Activated naive CD8-positive, alpha-beta T cell treated with anti-CD3 and anti-CD28 coated beads, Interleukin-2, amount 50 U/mL, for 16 hours (primary cell): ENCODE measurements at regions not wholly inside any gene's neighbourhood (a gene's known extent, or its start where the extent isn't known, plus 50 kb on each side); places are given as distances from the start of the nearest gene placed in this dataset.

ENCODE experiments used
- DNase-seq: peaks from one replicate; pipeline ENCODE4 v3.0.0-alpha.2; 2020; ENCODE audit warnings: low read depth, low spot score

DNA sequence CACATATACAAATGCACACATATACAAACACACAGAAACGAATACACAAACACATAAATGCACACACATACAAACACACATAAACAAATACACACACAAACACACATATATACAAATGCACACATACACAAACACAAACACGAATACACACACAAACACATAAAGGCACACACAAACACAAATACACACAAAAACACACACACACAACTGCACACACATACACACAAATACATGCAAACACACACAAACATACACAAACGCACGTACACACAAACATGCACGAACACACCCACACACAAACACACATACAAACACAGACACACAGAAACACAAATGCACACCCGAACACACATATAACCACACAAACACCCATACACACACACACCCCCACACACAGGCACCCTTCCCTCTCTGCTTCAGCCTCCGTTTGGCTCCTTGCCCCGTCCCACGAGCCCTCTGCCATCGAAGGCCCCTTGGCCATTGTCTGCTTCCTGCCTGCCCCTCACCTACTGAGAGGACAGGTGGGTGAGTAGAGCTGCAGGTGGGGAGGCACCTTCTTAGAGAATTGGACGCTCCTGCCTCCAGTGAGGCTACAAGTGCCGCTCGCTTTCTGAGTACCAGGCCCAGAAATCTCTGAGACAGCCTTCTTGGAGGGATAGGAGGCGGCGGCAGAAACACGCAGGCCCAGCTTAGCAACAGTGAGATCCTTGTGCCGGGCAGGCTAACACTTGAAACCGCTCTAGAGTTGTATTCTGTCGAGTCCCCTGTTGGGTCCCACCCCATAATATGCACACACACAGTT, 331.2 kb downstream of the FOXL1 start:
- DNase-seq: no peak

DNA sequence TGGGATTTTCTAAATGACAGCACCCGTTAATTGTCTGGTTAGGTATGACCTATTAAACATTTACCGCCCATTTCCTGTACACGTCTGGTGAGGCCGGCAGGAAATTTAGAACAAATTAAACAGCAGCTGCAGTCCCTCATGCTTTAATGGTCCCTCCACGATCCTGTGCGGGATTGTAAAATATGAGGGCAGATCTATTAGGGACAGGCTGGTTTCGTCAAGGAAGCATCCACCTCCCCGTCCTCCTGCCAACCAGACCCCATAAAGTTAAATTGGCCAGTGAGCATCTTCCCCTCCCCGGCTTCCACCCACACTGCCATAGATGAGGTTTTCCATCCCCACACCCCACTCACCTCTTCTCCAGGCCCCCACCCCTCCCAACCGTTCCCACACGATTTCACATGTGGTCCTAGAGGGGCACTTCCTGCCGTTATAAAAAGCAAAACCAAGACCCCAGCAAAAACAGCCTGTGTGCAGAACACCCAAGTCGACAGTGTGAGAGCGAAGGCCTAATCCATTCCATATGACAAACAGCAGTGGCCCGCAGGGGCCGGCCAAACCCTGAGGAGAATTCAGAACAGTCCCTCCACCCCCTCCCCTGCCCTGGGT, 331.9 kb downstream of the FOXL1 start:
- no peak for DNase-seq

DNA sequence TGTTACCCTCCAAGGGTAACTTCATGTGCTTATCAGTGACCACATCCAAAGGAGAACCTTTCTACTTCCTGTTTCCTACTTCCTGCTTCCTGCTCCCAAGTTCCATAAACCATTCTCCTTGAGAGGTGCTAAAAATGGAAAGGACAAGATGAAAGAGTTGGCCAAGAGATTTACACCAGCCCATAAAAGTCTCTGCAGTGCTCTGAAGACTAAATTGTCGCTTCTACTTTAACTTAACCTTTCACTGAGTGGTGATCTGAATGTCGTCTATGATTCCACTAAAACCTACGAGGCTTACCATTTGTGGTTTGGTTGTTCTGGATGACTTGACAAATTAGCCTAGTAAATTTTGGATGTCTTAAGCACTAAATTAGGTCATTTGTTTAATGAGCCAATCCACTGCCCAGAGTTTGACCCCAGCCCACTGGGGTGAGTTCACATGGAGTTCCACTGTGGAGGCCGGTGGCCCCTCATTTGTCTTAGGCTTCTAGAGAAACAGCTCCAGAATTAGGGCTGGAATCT, 333.1 kb downstream of the FOXL1 start:
- DNase-seq: no peak

DNA sequence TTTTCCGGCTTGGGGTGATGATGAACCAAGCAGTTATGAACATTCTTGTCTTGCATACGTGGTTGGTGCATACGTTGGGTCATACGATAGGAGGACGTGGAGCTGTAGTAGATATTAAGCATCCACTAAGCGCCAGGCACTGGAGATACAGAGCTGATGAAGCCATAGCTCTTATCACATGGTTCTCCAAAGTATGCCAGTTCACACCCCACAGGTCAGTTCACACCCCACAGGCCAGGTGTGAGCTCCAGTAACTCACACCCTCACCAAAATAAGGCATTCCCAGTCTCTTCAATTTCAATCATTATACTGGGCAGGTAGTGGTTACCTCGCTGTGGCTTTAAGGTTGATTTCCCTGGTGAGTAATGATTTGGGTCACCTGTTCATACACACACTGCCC, 335.5 kb downstream of the FOXL1 start:
- DNase-seq: no peak

DNA sequence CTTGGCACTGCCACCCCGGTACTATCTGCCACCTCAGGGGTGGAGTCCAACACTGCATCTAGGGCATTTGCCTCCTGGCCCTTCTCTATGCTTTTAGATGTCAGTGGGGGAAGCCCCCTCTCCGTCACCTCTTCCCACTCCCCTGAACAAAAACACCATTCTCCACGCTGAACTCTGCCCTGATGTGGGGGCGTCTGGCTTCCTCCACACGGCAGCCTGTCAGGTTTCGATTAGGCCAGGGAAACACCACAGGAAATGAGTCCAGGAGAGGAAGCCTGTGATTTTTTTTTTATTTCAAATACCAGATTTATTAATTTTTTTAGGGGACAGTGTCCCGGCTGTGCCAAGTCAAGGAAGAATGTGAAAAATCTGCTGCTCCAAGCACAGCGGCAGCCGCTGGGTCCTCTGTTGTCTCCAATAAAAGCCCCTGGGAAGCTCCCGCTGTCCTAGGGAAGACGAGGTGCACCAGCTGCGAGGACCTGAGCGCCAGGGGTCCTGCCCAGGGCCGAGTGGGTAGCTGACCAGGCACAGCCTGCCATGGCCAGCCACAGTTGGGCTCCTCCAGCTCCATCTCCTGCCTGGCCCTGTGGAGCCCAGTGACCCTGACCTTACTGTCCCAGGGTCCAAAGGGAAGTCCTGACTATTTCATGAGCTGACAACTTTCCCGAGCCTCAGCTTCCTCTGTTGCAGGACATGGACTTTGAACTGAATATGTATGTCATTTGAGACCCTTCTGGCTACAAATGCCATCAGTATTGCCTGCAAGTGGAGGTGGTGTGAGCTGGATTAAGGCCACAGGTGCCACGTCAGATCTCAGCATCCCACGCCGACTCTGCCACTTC, 336.7 kb downstream of the FOXL1 start:
- no peak for DNase-seq

DNA sequence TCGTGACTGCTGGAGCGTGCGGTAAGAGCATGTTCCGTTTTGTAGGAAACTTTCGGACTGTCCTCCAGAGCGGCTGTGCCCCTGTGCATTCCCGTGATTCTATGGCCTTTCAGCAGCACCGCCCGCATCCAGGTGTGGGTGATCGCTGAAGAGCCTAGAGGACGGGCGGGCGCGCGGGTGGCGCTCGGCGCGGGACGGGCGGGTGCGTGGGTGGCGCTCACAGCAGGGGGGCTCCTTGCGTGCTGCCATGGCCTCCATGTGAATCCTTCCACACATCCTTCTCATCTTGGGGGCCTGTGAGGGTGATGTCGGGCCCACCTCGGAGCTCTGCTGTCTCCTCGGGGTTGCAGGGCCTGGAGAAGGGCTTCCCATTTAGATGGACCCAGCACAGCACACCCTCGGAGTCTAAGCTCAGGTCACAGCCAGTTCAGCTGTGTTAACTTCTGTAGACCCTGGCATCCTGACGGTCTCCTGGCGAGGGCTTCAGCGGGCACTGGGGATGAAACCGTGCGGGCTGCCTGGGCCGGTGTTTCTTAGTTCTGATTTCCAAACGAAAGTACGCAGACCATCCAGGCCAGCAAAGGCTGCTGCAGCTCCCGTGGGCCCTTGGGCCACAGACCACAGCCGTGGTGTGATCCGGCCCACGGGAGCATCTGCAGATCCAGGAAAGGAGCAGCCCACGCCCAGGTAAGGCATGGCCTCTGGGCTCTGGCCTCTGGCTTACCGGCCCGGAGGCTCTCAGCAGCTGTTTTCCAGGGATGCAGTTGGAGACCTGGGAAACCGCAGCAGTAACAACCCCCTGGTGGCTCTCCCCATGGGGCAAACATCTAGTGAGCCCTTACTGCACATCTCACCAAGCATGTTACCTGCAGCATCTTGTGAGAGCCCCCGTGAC, 339.4 kb downstream of the FOXL1 start:
- no peak for DNase-seq

DNA sequence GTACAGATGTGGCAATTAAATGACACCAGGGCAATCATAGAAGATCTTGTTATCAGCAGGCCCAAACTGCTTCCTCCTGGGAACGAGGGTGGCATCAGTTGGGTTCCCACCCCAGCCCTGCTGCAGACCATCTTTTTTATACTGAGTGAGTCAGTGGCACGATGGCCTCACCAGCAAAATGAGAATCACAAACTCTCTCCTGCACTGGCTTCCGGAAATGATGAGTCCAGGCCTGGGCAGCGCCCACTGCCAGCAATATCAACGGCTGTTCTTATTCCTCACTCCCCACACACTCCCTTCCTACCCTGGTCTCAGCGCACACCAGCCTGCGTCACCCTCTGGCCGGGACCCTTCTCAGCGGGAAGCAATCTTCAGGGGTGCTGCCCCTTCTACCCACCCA, 340.3 kb downstream of the FOXL1 start:
- no peak for DNase-seq

DNA sequence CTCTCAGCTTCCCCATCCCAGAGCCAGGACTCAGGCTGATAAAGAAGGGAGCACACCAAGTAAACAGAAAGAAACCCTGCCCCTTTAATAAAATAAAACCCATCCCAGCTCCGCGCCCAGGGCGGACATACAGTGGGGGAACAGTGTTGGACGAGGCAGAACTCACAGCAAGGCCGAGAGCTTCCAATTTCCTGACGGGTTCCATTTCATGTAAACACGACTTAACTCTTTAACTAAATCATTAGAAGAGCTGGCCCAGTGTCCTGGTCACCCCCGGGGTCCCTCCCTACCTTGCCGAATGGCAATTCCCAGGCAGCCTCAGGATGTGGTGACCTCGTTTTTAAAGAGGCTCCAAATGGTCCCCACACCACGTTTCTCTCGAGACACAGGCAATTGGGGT, 340.7 kb downstream of the FOXL1 start:
- no peak for DNase-seq

DNA sequence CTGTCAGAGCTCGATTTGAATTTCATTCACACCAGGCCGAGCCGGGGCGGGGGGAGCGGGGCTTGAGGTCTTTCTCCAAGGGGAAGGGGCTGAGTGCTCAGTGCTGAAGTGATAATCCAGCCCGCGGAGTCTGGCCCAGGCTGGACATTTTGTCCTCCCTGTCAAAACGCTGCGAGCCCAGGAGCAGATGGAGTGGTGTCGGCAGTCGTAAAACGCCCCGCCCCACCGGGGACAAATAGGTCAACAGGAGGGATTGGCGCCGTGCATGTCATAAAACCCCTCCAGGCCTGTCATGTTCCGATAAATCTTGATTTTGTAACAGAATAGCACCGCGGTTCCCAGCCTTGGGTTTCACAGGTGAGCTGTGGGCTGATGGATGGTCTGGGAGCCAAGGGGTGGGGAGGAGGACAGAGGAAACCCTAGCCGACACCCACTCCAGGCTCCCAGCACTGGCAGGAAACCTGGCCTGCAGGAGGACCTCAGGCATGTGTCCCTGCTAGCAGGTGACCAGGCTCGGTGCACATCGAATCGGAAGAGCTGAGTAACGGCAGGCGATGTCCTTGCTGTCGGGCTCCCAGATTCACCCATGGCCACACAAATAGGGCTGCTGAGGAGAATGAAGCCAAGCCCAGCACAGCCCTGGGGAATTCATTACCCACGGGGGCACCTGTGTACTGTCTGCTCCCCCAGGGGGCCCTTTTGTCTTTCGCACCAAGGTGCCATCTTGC, 341.4 kb downstream of the FOXL1 start:
- DNase-seq: no peak

DNA sequence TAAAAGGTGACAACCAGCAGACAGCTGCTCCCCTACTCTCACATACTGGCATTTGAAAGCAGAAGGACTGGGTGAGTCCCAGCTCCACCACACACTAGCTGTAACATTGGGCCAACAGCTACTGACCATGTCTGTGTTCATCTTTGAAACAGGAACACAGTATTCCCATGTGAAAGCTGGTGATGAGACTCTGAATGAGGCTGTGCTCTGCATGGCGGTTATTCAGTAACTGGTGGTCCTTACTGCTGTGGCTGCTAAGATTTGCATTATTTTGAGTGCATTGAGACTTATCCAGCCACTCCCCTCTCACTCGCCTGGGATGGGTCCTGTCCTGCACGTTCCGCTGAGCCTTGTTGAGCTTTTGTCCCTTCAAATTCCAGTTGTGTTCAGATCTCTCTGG, 342.9 kb downstream of the FOXL1 start:
- DNase-seq: no peak

DNA sequence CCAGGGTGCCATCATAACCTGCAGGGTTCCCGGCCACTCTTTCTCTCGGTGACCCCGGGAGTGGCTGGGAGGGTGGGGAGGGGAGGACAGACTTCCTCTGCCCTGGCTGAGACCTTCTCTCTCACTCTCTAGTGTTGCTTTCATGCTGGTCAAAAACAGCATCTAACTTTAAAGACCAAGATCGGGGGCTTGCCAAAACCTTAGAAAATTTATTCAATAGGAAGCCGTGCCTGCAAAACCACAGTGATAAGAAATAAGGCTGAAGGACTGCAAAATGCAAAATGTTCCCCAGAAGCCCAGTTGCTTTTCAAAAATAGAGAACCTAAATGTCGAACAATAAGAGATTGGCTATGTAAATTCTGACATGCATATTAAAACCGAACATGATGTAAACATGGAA, 344.0 kb downstream of the FOXL1 start:
- DNase-seq: no peak

DNA sequence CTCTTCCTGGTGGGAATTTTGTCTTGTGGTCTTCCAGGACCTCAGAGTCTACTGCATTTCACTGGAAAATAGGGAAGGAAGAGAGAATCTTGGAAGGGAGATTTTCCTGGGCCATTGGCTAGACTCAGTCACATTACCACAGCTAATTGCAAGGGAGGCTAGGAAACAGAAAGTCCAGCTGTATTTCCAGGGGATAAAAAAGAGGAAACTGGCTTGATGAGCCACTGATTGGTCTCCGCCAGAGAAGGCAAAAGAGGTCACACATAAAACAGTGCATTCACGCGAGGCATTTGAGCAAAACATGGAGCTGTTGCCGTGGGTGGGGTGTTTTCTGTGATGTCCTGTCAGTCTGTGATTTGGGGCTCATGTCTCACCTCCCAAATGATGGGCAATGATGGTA, 345.3 kb downstream of the FOXL1 start:
- DNase-seq: no peak

DNA sequence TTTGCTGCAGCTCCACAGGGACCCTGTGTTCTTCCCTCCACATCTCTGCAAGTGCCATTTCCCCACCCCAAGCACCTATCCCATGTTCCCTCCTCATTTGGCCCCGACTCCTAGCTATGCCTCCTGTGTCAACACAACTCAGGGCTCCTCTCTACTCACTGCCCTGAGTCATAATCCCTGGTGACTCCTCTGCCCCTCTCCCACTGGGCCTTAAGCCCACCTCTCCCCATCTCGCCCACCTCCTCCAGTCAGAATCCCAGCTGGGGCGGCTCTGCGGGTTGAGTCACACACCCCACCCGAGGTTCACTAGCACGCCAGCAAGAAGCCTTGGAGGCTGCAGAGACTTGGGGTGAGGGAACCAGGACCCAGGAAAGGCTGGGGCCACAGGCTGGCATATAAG, 346.2 kb downstream of the FOXL1 start:
- no peak for DNase-seq

DNA sequence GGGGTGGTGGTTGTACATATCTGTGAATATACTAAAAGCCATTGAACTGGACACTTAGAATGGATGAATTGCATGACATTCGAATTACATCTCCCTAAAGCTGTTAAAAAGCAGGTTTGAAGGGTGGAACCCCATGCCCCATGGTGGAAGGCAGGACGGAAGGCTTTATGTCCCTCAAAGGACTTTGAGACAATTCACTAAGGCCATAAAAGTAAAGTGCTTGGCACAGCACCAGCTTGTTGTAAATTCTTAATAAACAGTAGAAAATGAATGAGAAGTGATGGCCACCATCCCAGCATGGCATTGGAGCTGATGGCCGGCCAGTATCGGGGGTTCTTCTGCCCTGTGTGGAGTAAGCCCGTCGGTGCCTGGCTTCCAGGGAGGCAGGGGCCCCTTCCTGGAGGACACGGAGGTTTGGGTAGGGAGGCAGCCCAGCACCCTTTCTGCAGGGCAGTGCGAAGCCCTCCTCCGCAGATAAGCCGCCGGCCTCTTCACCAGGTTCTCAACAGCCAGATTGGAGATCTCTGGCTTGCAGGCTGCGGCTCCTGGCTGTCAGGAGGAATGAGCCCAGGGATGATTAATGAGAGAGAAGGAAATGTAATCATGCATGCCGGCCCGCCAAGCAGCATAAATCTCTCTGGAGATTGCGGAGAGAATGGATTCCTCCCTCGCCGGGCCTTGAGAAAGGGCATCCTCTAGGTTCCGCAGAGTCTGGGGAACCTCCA, 346.9 kb downstream of the FOXL1 start:
- no peak for DNase-seq

DNA sequence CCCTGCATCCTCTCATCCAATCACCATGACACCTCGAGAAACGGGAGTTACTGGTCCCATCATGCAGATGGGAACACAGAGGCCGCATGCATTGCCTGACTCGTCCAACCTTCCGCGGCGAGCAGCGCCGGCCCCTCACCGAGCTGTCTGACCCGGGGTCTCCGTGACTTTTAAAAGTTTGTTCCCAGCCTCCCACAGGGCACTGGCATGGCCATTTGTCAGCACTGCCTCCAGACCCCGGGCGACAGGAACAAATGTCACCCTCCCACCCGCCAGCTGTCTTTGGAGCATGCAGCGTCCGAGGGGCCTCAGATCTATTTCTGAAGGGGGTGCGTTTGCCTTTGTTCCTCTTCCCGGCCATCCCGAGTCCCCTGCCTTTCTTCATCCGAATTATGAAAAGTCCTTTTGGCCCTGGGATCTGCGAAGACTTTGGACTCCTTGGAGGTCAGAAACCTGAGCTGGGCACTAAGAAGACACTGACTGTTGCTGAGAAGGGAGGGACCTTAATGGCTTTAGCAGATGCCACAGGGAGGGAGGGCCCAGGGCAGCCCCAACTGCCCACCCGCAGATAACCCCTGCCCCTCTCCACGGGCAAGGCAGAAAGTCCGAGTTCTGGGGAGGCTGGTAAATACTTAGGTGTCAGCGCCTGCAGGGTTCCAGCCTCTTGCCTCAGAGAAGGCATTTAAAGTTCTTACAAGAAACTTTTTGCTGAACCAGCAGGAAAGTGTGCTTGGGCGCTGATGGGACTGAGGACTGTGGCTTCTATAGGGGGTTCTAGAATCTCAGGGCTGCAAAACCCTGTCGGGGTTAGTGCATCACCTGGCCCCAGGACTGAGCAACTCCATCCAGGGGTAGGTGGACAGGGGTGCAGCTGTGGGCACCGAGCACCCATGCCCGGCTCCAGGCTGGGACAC, 348.1 kb downstream of the FOXL1 start:
- DNase-seq: no peak

DNA sequence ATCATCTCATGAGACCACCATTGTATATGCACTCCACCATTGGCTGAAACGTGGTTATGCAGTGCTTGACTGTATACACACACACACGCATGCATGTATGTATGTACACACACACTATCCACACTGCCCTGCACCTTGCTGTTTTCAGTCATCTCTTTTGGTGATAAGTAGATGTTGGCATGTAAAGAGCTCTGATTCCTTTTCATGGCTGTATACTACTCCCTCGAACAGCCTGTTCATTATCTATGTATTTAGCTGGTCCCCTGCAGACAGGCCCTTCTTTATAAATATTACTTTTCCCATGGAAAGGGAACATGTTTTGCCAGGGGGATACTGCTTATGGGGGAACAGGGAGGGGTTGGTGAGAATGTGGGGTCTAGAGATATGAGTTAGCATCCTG, 349.4 kb downstream of the FOXL1 start:
- no peak for DNase-seq

DNA sequence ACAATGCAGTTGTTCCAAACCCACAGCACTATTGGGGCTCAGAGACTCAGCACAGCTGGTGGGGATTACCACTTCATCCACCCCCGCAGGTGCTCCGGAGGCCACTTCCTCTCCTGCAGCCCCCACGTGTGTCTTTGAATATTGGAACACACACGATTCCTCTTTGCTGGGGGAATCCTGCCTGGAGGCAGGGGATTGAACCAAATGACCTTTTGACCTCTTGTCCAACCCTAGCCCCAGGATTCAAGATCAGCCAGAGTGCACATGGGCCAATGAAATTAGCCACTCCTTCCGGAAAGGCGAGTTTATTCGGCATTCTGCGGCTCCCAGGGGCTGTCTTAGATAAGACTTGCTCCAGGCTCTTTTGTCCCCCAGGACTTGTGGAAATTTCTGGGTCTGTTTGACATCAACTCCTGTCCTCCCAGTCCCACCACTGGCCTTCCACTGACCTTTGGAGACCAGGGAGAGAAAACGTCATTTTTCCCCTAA, 350.2 kb downstream of the FOXL1 start:
- no peak for DNase-seq

DNA sequence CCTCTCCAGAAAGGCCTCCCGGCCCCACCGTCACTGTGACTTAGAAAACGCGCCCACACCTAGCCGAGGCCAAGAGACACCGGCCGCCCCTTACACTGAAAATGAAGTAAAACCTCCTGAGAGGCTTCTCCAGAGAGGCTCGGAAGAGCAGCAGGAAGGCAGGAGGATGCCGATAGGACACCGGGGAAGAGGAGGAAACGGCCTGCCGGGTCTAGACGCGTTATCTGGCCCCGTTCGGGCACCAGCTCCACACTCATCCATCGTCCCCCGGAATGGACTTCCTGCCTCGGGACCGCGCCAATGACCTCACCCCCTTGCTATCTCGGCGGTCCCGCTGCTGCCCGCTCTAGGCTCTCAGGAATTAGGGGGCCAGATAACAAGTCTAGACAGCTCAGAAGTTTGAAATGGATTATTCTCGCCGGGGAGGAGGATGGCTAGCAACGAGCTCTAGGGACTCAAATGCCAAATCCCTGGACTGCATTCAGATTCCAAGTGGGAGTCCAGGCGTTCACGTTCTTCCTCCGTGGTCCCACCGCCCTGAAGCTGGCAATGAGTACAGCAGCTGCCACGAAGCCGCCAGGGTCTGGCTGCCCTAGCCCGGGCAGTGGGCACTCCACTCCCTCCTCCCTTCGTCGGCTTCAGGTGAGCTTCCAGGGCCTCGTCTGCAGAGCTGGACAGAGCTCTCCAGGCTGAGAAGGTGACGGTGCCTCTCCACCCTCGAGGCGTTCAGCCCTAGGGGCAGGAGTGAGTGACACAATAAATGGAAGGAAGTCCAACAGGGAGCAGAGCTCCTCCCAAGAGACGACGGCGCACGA, 350.9 kb downstream of the FOXL1 start:
- DNase-seq: no peak
